ENCODE measurements at regions not wholly inside any gene's neighbourhood (a gene's known extent, or its start where the extent isn't known, plus 50 kb on each side); places are given as distances from the start of the nearest gene placed in this dataset.

DNA sequence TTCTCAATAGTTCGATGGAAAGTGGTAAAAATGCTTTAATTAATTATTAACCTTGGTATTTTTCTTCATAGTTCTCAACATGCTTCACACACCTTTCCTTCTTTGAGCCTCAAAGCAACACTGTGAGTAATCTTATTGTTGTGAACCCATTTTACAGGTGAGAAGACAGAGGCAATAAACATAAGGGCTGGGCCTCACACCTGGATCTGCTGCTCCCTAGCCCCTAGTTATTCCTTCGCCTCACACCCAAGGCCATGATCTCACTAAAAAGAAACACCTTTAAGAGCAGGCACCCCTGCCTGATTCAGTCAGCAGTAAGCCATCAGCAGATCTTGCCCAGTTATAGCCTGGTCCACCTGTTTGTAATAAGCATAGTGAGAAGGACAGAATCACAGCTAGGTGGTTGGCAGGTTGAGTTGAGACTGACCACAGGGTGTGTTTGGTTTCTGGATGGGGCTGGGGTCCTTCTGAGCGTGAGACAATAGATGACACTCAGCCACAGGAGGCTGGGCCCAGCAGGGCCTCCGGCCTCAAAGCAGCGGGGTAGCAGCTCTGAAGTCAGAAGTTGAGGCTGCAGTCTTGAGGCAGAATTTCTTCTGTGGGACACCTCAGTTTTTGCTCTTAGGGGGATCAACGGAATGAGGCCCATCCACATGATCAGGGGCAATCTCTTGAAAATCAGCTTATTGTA lies 203.9 kb downstream of the RHOU start:
- TF ChIP-seq POLR2A (IDR thresholded peaks at IDR 0.05) (no peak), CTCF (IDR thresholded peaks at IDR 0.05) (no peak)
